IPS DF 19.7 (cell line): ENCODE measurements at regions not wholly inside any gene's neighbourhood (a gene's known extent, or its start where the extent isn't known, plus 50 kb on each side); places are given as distances from the start of the nearest gene placed in this dataset.
"Not testable (repeated sequence)": the region's sequence is repeated elsewhere in the genome, so short reads cannot be mapped to it uniquely, and the experiment has no call there.

Source experiments
- DNase-seq: peaks from one replicate; pipeline ENCODE4 v3.0.0-alpha.2; 2013; ENCODE audit warnings: low read depth, low spot score

GRCh38 chr7:34207810-34208209, 302.5 kb downstream of the BMPER start:
- no peak for DNase-seq

GRCh38 chr7:34208878-34209621, 303.7 kb downstream of the BMPER start:
- DNase-seq = no peak

GRCh38 chr7:34211018-34211417, 305.7 kb downstream of the BMPER start:
- no peak for DNase-seq

- no peak for DNase-seq
Observed at GRCh38 chr7:34217972-34218371, 312.6 kb downstream of the BMPER start.

GRCh38 chr7:34219153-34219718, 313.9 kb downstream of the BMPER start:
- no peak for DNase-seq

- no peak for DNase-seq
Observed at GRCh38 chr7:34220506-34221185, 315.3 kb downstream of the BMPER start.

- no peak for DNase-seq
Observed at GRCh38 chr7:34222316-34222715, 317.0 kb downstream of the BMPER start.

GRCh38 chr7:34222722-34223121, 317.4 kb downstream of the BMPER start:
- DNase-seq = no peak

- no peak for DNase-seq
Observed at GRCh38 chr7:34224281-34224680, 318.9 kb downstream of the BMPER start.

- no peak for DNase-seq
Observed at GRCh38 chr7:34225193-34225592, 319.9 kb downstream of the BMPER start.

GRCh38 chr7:34227525-34227924, 322.2 kb downstream of the BMPER start:
- DNase-seq = no peak

GRCh38 chr7:34235101-34235500, 329.8 kb downstream of the BMPER start:
- not testable (repeated sequence) for DNase-seq

- no peak for DNase-seq
Observed at GRCh38 chr7:34236057-34236456, 330.7 kb downstream of the BMPER start.

- no peak for DNase-seq
Observed at GRCh38 chr7:34236839-34237492, 331.6 kb downstream of the BMPER start.

- DNase-seq = no peak
Observed at GRCh38 chr7:34237493-34237849, 332.1 kb downstream of the BMPER start.

- DNase-seq = no peak
Observed at GRCh38 chr7:34240417-34240816, 335.1 kb downstream of the BMPER start.

- no peak for DNase-seq
Observed at GRCh38 chr7:34242391-34242790, 337.1 kb downstream of the BMPER start.

- no peak for DNase-seq
Observed at GRCh38 chr7:34245246-34245645, 339.9 kb downstream of the BMPER start.

GRCh38 chr7:34247468-34247867, 342.1 kb downstream of the BMPER start:
- no peak for DNase-seq

- DNase-seq = no peak
Observed at GRCh38 chr7:34249192-34249591, 343.9 kb downstream of the BMPER start.

GRCh38 chr7:34260279-34260678, 354.9 kb downstream of the BMPER start:
- DNase-seq = no peak

- DNase-seq = no peak
Observed at GRCh38 chr7:34263168-34263567, 357.8 kb downstream of the BMPER start.

GRCh38 chr7:34269084-34269483, 363.7 kb downstream of the BMPER start:
- DNase-seq = no peak
